DMS114 treated with DMSO at 0.1 percent for 48 hours (cell line): ENCODE measurements at regions not wholly inside any gene's neighbourhood (a gene's known extent, or its start where the extent isn't known, plus 50 kb on each side); places are given as distances from the start of the nearest gene placed in this dataset.
"Not testable (repeated sequence)": the region's sequence is repeated elsewhere in the genome, so short reads cannot be mapped to it uniquely, and the experiment has no call there.

ENCODE experiments used
- DNase-seq: peaks from one replicate; lab custom pipeline; 2025; ENCODE audit not compliant: unreplicated experiment; lab: John Stamatoyannopoulos, UW

DNA sequence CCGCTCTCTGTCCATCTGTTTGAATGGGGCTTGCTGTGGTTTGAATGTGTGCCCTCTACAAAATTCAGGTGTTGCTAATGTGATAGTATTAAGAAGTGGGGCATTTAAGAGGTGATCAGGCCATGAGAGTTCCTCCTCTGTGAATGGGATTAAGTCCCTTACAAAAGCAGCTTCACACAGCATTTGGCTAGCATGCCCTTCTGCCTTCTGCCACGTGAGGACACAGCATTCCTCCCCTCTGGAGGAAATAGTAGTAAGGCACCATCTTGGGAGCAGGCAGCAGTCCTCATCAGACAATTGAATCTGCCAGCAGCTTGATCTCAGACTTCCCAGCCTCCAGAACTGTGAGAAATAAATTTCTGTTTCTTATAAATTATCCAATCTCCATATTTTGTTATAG, 540.2 kb downstream of the CSNK1G3 start:
- DNase-seq = no peak

DNA sequence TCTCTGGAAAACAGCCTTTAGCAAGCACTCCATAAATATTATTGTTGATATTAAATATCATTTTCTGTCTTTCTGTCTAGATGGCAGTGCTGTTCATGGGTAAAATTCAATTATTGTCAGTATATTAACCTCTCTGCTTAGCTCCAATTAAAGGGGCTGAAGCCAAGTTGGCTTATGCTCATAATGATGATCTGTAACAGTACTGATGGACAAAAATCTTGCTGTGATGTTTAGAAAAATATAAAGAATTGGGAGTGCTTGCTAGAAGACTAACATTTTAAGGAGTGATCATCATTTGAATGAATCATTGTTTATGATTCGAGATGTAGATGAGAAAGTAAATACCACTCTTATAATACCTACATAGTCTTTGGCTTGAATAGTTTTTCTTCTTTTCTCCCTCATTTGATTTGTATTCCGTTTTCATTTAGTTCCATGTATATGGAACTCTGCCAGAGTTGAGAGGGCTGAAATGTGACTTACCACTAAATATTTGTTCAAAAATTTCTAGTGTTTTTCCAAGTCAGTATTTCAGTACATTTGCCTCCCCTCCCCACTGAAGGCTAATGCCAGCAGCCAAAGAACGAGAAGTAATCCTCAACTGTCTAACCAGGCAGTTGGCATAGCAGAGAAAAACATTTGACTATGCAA, 538.3 kb downstream of the CSNK1G3 start:
- no peak for DNase-seq

DNA sequence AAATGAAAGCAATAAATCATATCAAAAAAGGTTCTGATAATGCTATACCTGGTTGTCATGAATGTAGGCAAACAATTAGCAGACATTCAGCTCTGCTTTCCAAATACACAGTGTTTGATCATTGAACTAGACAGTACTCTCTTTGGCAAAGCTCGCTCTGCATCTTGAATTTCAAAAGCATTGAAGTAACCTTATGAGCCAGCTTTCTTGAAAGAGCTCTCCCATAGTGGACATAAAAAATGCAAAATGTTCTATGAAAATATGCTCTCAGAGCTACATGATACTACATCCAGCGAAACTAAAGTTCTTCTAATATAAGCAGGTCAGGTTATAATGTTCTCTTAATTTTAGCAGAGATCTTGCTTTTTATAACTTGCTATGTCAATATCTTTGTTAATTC, 533.4 kb downstream of the CSNK1G3 start:
- DNase-seq = no peak

DNA sequence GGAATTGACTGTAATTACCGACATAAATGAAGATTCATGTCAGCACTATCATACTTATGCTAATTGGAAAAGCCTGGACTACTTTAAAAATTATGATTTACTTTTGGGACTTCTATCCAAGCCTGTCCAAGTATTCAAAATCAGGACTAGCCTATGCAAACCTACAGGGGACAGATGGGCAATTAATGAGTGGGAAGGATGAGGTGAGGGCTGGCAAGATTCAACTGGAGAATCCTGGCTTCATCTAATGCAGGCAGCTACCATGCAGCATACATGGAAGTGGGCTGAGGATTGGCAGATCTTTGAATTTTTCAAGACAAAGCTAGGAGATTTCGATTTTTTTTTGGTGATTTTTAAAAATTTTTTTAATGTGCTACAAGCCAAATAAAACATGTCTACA, 532.6 kb downstream of the CSNK1G3 start:
- no peak for DNase-seq

DNA sequence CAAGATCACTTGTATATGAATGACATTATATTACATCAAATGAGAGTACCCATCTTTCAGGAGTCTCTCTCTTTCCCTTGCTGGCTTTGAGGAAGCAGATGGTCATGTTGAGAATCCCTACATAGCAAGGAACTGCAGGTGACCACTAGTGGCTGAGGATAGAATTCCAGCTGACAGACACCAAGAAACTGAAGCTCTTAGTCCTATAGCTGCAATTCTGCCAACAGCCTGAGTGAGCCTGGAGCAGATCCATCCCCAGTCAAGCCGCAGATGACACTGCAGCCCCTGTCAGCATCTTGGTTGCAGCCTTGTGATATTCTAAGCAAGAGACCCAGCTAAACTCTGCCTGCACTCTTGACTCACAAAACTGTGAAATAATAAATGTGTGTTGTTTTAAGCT, 531.5 kb downstream of the CSNK1G3 start:
- peak; percentile 17 for DNase-seq

DNA sequence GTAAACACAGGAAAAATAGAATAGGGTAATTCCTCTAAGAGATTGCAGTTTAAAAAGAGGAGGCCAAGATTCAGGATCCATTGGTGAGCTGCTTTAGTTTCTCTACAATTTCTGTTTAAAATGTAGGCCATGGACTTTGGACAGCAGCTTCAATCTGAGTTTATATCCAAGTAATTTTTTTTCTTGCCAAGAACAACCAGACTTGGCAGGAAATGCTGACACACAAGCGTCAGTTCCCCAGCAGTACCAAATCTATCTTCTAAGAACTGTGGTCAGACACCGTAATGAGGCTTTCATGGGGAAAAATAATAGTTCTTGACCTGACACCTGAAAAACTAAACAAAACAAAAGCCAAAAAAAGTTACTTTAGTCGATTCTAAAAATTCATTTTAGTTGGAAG, 528.8 kb downstream of the CSNK1G3 start:
- DNase-seq = no peak

DNA sequence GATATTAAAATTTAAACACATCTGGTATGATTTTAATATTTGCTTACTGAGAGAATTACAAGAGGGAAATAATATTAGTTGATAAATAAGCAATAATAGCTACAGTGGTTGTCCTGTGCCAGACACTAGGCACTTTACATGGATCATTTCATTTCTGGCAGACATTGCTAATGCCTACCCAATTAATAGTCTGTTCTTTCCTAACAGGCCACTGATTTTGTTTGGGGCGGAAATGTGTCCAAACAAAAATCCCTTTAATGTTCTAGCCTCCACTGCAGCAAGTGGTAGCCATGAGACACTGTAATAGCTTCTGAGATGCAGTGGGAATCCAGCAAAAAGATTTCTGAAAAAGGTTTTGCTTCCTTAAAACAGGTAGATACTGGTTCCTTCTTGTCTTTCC, 527.4 kb downstream of the CSNK1G3 start:
- DNase-seq = no peak

DNA sequence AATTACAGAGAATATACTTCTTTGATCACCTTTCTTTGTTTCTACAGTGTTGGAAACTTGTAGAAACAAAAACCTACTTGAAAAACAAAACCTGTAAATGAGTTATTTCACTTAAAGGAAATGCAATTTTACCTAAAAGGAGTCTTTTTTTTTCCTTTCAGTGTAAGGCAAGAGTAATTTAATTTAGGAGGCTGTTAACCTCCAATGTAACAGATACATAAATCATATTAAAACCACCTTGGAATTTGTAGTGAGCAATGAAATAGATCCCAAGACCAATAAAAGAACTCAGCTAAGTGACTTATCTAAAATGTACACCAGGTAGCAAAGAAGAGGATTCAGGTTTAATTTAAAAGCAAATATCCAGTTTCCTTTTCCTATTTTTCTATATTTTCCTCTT, 524.8 kb downstream of the CSNK1G3 start:
- DNase-seq = no peak

DNA sequence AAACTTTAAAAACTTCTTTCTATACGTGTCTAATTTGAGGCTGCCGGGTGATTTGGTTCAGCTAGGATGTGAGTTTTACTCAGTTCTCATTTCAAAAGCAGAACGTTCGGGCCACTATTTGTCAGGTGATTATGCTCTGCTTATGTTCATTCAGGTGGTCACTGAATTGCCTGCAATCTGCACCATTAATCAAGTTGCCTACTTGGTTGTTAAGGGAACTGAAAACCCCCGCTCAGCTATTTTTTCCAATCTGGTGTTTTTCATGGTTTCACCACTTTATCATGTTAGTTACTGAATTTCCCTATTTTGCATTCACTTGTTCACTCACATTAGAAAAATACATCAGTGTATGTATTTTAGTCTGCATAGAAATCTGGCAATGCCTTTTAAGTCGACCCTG, 523.0 kb downstream of the CSNK1G3 start:
- DNase-seq = no peak

DNA sequence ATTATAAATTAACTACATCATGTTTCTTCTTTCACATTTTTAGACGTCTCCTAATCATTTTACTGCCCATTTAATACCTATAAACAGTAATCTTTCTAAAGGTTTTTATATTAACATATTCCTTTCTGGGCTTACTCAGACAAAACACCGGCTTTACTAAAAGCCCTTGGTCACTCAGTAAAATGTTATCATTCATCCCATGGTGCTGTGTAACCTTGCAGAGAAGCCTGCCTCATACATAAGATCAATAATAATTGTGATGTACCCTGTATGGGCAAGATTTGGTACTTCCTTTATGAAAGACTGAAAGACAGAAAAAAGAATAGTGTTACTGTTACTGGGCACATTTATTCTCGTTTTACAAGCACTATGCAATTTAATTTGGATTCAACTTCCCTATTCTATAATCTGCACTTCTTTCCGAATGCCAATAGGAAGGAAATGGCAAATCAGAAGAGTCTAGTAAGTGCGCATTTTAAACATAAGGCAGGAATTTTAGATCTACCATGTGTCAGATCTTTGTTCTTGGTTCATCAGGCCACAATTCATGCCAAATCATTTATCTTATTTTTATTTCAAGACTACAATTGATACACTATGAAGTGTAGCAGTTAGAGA, 522.2 kb downstream of the CSNK1G3 start:
- DNase-seq = no peak

DNA sequence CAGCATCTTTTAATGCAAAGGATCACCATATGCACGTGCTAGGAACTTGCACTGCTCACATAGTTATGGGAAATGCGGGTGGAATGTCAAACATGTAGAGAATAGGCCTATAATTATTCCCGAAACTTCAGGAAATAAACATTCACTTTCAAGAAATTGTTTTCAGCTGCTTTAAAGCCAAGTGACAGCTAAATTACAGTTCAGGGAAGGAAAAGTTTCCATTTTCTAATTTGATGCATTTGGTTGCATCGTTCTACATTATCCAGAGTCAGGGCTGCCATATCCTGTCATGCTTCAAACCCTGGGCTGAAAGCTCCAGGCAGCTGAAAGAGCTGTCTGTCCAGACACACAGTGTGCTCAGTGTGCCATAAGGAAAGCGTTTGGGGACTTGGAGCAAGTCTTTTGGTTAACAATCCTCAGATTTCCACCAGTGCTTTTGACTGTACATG, 518.1 kb downstream of the CSNK1G3 start:
- no peak for DNase-seq

DNA sequence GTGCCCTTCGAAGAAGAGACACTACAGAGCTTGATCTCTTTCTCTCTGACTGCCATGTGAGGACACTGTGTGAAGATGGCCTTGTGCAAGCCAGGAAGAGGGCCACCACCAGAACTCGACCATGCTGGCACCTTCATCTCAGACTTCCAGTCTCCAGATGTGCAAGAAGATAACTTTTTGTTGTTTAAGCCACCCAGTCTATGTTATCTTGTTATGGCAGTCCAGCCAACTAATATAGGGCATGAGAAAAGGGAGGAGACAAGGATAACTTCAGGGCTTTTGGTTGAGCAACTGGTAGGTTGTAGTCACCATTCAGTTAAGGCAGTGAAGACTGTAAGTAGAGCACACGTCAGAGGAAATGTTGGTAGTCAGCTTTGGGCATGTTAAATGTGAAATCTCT, 515.5 kb downstream of the CSNK1G3 start:
- DNase-seq = no peak

DNA sequence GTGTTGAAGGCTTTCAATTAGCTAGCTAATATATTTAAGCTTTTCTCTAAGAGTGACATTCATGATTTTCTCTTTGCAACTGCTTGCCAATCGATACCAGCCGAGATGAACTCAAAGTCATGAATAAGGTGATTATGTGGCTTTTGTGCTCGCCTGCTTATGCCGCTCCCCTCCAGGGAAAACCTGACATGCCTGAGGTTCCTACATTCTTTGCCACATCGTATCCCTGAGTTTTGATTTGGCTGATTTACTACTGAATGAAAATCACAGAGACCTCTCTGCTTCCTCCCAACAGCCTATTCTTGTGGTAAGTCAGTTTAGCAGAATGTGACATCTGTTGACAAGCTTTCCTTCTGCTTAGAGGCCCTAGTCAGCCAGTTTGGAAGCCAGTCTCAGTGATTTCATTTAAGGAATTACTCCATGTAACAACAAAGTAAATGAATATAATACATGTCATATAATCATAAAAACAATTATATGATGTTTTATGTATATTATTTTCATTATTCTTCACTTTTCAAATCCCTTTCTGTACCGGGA, 513.4 kb downstream of the CSNK1G3 start:
- DNase-seq = no peak

DNA sequence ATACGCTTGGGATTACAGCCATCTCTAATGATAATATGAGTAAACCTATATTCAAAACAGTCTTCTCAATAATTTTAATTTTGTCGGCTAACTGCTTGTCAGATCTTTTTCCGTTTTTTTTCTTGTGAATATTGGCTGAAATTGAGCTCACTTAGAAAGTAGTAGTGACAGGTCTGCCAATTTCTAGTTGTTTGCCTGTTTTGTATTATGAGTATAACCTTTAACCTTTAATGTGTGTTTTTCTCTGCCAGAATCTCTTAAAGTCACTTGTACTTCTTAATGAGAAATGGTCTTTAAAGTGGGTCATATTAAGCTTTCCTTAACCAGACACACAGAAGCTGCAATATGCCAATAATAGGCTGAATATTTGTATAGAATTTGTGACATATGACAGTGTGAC, 511.0 kb downstream of the CSNK1G3 start:
- DNase-seq = no peak

DNA sequence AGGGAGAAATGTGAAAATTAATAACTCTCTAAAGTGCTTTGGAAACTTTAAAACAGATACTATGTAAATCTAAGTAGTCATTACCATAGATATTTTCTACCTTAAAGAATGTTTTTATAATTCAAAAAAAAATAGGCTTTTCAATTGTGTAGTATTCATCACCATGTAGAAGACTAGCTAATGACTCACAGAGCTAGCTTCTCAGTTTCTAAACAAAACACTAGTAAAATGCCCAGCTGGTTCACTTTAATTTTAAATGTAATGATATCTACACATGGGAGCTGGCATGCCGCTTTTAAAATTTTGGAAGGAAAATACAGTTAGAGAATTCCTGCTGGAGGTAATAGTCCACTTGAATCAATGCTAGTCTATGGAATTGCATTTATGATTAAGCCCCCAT, 509.8 kb downstream of the CSNK1G3 start:
- DNase-seq = no peak

DNA sequence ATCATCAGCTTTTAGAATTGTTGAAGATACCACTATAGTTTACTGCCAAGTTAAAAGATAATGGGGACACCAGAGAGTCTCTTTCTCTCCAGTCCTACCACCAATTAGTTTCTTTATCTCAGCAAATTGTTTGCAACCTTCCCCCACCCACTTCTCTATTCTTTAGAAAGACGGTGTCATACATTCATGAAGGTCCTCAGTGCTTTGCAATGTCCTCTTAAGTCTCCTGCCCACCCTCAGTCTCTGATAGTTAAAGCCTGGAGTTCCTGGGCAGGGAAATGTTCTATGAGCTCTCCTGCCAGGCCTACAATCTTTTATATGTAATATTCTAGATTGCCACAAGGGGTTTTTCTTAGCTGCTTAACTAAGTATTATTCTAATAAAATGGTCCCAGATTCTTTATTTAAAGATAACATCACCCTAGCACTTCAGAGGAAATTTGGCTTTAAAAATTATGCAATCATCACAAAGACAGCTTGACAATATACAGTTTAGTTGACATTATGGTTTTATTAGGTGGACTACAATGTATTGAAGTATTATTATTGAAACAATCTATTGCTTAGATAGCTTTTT, 509.2 kb downstream of the CSNK1G3 start:
- no peak for DNase-seq

DNA sequence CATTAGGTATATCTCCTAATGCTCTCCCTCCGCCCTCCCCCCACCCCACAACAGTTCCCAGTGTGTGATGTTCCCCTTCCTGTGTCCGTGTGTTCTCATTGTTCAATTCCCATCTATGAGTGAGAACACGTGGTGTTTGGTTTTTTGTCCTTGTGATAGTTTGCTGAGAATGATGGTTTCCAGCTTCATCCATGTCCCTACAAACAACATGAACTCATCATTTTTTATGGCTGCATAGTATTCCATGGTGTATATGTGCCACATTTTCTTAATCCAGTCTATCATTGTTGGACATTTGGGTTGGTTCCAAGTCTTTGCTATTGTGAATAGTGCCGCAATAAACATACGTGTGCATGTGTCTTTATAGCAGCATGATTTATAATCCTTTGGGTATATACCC, 505.3 kb downstream of the CSNK1G3 start:
- DNase-seq = not testable (repeated sequence)

DNA sequence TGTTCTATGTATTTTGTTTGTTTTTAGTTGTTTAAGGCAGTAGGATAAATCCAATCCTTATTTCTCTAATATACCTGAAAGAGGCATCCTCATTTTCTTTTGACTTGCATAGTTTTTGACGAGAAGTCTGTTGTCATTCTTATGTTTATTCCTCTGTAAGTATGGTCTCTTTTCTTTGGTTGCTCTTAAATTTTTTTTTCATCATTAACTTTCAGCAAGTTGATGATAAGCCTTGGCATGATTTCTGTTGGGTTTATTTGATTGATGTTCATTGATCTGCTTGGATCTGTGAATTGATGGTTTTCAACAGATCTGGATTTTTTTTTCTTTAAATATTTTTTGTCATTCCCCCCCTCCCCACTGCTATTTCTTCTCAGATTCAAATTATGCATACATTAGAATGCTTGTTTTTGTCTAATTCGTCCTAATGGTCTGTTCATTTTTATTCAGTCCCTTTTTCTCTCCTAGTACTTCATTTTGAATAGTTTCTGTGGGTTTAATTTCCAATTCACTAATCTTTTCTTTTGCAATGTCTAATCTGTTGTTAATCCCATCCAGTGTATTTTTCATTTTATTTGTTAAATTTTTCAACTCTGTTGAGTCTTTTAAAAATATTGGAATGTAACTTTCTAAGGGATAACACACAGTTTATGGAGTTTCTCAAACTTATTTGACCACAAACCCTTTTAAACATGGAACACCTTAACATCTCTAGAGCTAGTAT, 495.9 kb downstream of the CSNK1G3 start:
- DNase-seq = no peak

DNA sequence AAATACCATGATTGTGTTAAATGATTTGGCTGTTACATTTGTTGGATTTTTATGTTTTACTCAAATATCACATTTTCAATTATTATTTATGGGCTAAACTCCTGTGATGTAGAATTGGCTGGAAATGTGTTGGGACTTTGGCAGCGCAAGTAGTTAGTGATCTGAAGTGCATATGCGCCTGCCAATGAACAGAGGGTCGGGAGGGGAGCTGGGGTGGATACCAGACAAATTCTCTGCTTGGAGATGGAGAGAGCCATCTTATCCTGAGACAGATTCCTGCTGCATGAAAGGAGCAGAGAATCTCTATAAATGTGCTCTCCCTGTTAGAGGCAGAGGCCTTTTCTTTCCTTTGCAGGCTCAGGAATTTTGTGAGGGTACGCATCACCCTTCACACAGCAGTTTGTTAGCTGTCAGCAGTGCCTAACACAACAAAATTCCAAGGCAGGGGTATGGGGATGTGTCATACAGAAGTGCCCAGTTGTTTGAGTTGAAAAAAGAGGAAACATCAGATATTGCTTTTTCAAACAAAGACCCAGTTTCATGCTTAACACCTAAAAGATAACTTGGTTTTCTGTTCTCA, 489.1 kb downstream of the CSNK1G3 start:
- DNase-seq = no peak

DNA sequence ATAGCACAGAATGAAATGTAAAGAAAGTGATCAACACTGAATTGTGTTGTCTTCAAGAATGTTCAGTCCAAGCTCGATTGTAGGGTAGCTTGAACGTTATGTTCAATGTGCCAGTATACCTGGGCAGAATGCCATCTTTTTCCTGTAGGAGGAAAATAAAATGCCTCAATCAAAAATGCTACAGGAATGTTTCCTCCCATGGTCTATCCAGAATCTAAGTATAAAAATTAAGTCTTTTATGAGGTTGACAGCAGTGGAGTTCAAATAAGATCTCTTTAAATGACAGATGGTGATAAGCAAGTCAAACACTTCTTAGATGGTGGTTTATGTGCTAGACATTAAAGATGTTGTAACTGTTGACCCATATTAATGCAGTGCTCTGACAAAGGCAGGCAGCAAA, 488.6 kb downstream of the CSNK1G3 start:
- DNase-seq = no peak

DNA sequence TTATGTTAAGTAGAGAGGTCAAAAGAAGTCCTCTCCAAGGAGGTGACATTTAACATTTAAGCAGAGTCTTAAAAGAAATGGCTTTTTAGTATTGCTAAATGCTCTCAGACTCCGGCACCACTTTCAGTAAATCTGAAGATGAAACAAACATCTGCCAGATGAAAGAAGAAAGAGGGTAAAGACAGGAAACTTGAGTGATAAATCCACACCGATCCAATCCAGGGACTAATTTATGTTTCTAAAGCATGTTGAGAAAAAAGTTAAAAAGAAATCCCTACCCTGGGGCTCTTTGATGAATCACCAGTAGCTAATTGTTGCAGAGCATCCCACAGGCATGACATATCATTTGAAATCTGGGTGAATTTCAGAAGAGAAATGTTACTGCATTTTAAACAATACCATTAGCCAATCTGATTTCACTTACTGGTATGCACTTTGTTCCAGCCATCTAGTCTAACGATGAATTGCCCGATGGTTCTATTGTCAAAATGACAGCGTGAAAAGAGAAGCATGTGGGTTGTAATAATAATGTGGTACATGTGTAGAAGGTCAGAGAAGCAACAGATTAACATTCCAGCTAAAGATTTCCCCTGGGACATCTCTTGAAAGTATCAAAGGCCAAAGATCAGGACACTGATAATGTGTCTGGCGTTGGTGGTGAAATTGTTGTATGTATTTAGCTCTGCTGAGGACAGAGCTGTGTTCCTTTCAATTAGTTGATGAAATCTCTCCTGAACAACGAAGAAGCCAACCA, 485.7 kb downstream of the CSNK1G3 start:
- DNase-seq = no peak
